Heart right ventricle (tissue), 16 donors: ENCODE measurements at regions not wholly inside any gene's neighbourhood (a gene's known extent, or its start where the extent isn't known, plus 50 kb on each side); places are given as distances from the start of the nearest gene placed in this dataset.
"Not testable (repeated sequence)": the region's sequence is repeated elsewhere in the genome, so short reads cannot be mapped to it uniquely, and the experiment has no call there.

Experiments
- ATAC-seq, 8 donors: fragments of 200-7000 bp; cut with Tn5 transposase; one replicate each; pipeline ENCODE4 v1.9.1; 2020; ENCODE audit warnings: mild to moderate bottlenecking in 8 of 8, moderate library complexity in 8 of 8, moderate number of reproducible peaks in 1 of 8
- DNase-seq, 2 donors: peaks; one replicate each; pipeline ENCODE4 v3.0.0-alpha.2; 2020
- H3K27ac ChIP-seq, 10 donors: fragments of 200-600 bp; sonication (generic) in 2 of 10; one replicate each; pipeline versions ENCODE4 v1.5.0 to v1.8.0; 2020 to 2022; ENCODE audit warnings: mild to moderate bottlenecking in 3 of 10
- H3K27me3 ChIP-seq, 7 donors: fragments of 200-600 bp; one replicate each; pipeline ENCODE4 v1.8.0; 2021 to 2022; ENCODE audit warnings: mild to moderate bottlenecking in 2 of 7
- H3K36me3 ChIP-seq, 9 donors: fragments of 200-600 bp; sonication (generic) in 1 of 9; one replicate each; pipeline versions ENCODE4 v1.5.0 to v1.8.0; 2020 to 2022; ENCODE audit warnings: mild to moderate bottlenecking in 2 of 9
- H3K4me1 ChIP-seq, 9 donors: fragments of 200-600 bp; sonication (generic) in 1 of 9; one replicate each; pipeline versions ENCODE4 v1.5.0 to v1.8.0; 2020 to 2022; ENCODE audit warnings: mild to moderate bottlenecking in 4 of 9
- H3K4me3 ChIP-seq, 10 donors: fragments of 200-600 bp; sonication (generic) in 2 of 10; one replicate each; pipeline versions ENCODE4 v1.5.0 to v1.8.0; 2020 to 2022; ENCODE audit warnings: mild to moderate bottlenecking in 7 of 10, moderate library complexity in 2 of 10
- H3K9me3 ChIP-seq, 11 donors: fragments of 200-600 bp in 10 of 11; sonication (generic) in 2 of 11; one replicate each; pipeline versions ENCODE4 v1.5.0 to v1.8.0; 2013 to 2022; ENCODE audit warnings: mild to moderate bottlenecking in 2 of 11, control low read depth in 1 of 11, moderate library complexity in 1 of 11
- WGBS, 2 donors: extraction: QIAGEN DNeasy Blood & Tissue Kit; methylation state at CpG; one replicate each; pipeline ENCODE4 v1.1.7; 2013; ENCODE audit warnings: inconsistent platforms in 1 of 2; 5-methylcytosine and 5-hydroxymethylcytosine counted together
- intact Hi-C, 10 donors: fragments of 100-400 bp; cut with DNase I; formaldehyde crosslinking; loops; one replicate each; pipeline versions ENCODE4 v1.11.1 to v1.14.2; 2022
- TF ChIP-seq, protein P1 (sequence below), 9 donors: fragments of 200-600 bp; sonication (generic) in 2 of 9; IDR thresholded peaks; one replicate each; pipeline versions ENCODE4 v1.5.0 to v1.8.0; 2021 to 2022; ENCODE audit warnings: antibody characterized with exemption in 9 of 9, mild to moderate bottlenecking in 5 of 9, moderate library complexity in 1 of 9
- donor health status: Arrhythmogenic right ventricular cardiomyopathy.
- donor health status: ischemic (EF 13 %, LVEDD 7.1; RV severe dilation, severe dysfunction).
- donor health status: healthy with polysubstance abuse.
- donor health status: DM: no; HTN: yes; CAD: no.
- donor health status: DM: no; HTN: no; CAD: no.
- donor health status: ischemic (EF 25% LVEDD 6.9; RV normal size, moderate dysfunction).
- donor health status: ischemic (EF 25% LVEDD 5.7; RV mildly dilated, moderate dysfunction).
- donor health status: healthy.
- donor health status: DM: yes; HTN: yes; CAD: no.
- donor health status: Ischemic cardiomyopathy.
- donor health status: ischemic (EF 35%, LVEDD 5.7; RV mildly dilated, moderate dysfunction).
- donor health status: nonischemic (EF 11% LVEDD 7.7; RV severe dilation, severe dysfunction).
- donor health status: DM: yes; HTN: yes; CAD: no.
- donor health status: PGD.
- donor health status: ischemic (EF 29% LVEDD 5.4; RV normal size, mild dysfunction).
- donor health status: nonischemic (EF 23%, LVEDD 6.1; RV moderate dilation, normal function).

DNA sequence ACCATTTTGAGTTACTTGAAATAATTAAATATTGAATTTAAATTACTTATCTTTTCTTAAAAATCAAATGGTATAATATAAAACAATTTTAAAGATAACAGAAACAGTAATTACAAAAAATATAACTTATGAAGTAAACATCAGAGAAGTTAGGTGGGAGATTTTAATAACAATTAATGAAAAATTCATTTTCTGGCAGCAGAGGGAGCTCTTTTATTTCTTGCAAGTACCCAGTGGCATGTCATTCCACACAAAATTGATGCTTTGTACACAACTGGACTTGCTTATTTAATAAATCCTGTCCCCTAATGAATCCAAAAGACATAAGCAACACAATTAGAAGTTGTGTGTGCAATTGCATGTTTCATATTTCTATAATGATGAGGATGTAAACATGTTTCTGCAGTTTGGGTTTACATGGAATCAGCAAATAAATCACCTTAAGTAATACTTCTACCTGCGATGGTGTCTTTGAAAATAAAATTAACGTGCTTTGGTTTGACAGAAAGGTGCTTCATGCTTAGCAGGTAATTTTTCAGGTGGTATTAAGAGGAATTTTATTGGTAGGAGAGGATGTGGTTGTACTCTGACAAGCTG is 861.3 kb downstream of the ZPLD1 start:
- intact Hi-C loops: no loop called here
- H3K27ac ChIP-seq: no peak overlapping the region
- TF ChIP-seq, protein P1, sequence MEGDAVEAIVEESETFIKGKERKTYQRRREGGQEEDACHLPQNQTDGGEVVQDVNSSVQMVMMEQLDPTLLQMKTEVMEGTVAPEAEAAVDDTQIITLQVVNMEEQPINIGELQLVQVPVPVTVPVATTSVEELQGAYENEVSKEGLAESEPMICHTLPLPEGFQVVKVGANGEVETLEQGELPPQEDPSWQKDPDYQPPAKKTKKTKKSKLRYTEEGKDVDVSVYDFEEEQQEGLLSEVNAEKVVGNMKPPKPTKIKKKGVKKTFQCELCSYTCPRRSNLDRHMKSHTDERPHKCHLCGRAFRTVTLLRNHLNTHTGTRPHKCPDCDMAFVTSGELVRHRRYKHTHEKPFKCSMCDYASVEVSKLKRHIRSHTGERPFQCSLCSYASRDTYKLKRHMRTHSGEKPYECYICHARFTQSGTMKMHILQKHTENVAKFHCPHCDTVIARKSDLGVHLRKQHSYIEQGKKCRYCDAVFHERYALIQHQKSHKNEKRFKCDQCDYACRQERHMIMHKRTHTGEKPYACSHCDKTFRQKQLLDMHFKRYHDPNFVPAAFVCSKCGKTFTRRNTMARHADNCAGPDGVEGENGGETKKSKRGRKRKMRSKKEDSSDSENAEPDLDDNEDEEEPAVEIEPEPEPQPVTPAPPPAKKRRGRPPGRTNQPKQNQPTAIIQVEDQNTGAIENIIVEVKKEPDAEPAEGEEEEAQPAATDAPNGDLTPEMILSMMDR (IDR thresholded peaks at IDR 0.05): peak in 3 of 9 donors; percentile 10 to 44 (median 11)

DNA sequence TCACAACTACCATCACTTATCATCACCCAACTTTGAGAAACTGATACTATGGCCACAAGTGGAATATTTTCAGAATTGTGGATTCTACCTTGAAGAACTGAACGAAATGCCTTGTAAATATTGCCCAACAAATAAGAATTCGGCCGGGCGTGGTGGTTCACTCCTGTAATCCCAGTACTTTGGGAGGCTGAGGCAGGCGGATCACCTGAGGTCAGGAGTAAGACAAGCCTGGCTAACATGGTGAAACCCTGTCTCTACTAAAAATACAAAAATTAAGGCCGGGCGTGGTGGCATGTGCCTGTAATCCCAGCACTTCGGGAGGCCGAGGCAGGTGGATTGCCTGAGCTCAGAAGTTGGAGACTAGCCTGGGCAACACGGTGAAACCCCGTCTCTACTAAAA is 862.7 kb downstream of the ZPLD1 start:
- H3K36me3 ChIP-seq, H3K27me3 ChIP-seq, DNase-seq, H3K4me1 ChIP-seq, ATAC-seq, H3K27ac ChIP-seq, H3K4me3 ChIP-seq, intact Hi-C loops: not testable (repeated sequence)
- H3K9me3 ChIP-seq: peaks cover 0 to 14% (median 0%) of the 10 kb centered on the region in 11 donors
- WGBS, 2 donors: 90 to 94% methylated on average over 11 of the region's 11 CpGs

More for the DNA sequence above, 861.3 kb downstream of the ZPLD1 start:
- Histone ChIP-seq H3K4me3 (no peak overlapping the region), H3K4me1 (no peaks in the 10 kb centered on the region), H3K27me3 (no peaks in the 10 kb centered on the region), H3K9me3 (peaks cover 0 to 14% (median 0%) of the 10 kb centered on the region in 11 donors), H3K36me3 (no peaks in the 10 kb centered on the region)
- WGBS, 2 donors: 56 to 69% methylated on average over 2 of the region's 2 CpGs
- ATAC-seq: no peak
- DNase-seq: no peak

DNA sequence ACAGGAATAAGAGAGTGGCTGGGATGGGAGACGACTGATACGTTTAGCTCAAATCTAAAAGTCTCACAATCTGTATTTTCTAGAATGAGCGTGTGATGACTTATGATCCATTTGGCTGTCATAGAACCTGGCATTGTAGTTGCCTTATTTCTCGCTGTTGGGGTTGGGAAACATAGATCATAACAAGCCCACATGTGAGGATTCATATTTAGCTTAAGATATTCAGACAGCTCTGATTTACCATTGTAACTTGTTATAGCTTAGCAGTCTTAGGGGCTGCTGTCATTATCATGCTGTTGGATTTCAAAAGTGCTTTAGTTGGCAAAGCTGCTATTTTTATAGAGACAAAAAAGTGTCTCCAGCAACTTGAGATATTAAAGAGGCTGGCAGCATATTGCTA is 871.3 kb downstream of the ZPLD1 start:
- intact Hi-C loops: no loop called here
- no peak for ATAC-seq
- Histone ChIP-seq H3K4me1 (no peaks in the 10 kb centered on the region), H3K9me3 (peaks cover 0 to 12% (median 0%) of the 10 kb centered on the region in 11 donors), H3K27me3 (no peaks in the 10 kb centered on the region), H3K4me3 (no peak overlapping the region), H3K36me3 (no peaks in the 10 kb centered on the region), H3K27ac (no peak overlapping the region)
- 68 to 73% methylated on average over 4 of the region's 4 CpGs for WGBS, 2 donors
- DNase-seq: no peak
- TF ChIP-seq, protein P1 (IDR thresholded peaks at IDR 0.05): no peak

DNA sequence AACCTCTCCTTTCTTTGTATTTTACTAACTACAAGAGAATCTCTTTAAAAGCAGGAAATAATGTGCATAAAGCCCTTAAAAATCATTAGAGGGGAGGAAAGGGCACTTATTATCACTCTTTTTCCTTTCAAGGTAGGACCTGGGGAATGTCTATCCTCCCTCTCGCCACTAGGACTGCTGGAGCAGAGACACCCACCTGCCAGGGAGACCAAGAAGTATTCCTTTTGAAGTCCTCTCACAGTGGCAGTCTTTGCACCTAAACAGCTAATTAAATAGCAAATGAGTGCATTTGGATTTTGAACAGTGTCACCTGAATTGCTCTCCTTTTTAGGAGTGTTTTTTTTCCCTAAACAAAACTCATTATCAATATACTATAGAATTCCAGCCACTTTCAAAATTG is 874.1 kb downstream of the ZPLD1 start:
- Histone ChIP-seq H3K9me3 (no peaks in the 10 kb centered on the region), H3K27ac (no peak overlapping the region), H3K36me3 (no peaks in the 10 kb centered on the region), H3K4me1 (no peaks in the 10 kb centered on the region), H3K27me3 (no peaks in the 10 kb centered on the region), H3K4me3 (no peak overlapping the region)
- TF ChIP-seq, protein P1 (IDR thresholded peaks at IDR 0.05): no peak
- WGBS, 2 donors: 40 to 50% methylated on average over 1 of the region's 1 CpG
- no peak for ATAC-seq
- DNase-seq: no peak
- intact Hi-C loops: no loop called here

DNA sequence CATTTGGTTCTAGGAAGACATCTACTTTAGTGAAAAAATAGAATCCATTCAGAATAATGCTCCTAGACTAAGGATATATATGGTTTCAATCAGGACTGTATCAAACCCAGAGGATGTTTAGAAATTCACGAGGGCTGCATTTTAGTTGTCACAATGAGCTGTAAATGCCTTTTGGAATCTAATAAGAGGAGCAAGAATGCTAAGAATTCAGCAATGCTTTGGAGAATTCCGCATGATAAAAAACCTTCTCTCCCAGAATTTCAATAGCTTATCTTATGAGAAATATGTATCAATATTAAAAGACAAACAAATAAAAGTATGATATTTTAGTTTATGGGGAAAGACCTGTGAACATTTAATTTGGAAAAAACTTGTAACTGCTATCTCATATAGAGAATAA is 885.1 kb downstream of the ZPLD1 start:
- no peaks in the 10 kb centered on the region for H3K27me3 ChIP-seq
- H3K9me3 ChIP-seq: peaks cover 0 to 4% (median 0%) of the 10 kb centered on the region in 11 donors
- no peaks in the 10 kb centered on the region for H3K36me3 ChIP-seq
- TF ChIP-seq, protein P1 (IDR thresholded peaks at IDR 0.05): no peak
- no peaks in the 10 kb centered on the region for H3K4me1 ChIP-seq
- H3K4me3 ChIP-seq: no peak overlapping the region
- H3K27ac ChIP-seq: no peak overlapping the region
- WGBS, 2 donors: 47 to 50% methylated on average over 2 of the region's 2 CpGs
- ATAC-seq (no peak), DNase-seq (no peak)
- intact Hi-C loops: no loop called here
